ENCODE measurements at regions not wholly inside any gene's neighbourhood (a gene's known extent, or its start where the extent isn't known, plus 50 kb on each side); places are given as distances from the start of the nearest gene placed in this dataset.
A peak's percentile ranks its signal among the peaks of the same experiment; 100 is the strongest.

GRCh38 chr18:61975526-61976326, 82.9 kb upstream of the RNF152 start:
- no peak overlapping the region for H3K27ac Mint-ChIP-seq (ENCODE audit: unreplicated experiment)
- no peaks in the 10 kb centered on the region for H3K9me3 Mint-ChIP-seq
- peaks cover 4% of the 10 kb centered on the region for H3K4me1 Mint-ChIP-seq
- H3K36me3 Mint-ChIP-seq (ENCODE audit: low read depth) = no peaks in the 10 kb centered on the region
- TF ChIP-seq, protein P1, sequence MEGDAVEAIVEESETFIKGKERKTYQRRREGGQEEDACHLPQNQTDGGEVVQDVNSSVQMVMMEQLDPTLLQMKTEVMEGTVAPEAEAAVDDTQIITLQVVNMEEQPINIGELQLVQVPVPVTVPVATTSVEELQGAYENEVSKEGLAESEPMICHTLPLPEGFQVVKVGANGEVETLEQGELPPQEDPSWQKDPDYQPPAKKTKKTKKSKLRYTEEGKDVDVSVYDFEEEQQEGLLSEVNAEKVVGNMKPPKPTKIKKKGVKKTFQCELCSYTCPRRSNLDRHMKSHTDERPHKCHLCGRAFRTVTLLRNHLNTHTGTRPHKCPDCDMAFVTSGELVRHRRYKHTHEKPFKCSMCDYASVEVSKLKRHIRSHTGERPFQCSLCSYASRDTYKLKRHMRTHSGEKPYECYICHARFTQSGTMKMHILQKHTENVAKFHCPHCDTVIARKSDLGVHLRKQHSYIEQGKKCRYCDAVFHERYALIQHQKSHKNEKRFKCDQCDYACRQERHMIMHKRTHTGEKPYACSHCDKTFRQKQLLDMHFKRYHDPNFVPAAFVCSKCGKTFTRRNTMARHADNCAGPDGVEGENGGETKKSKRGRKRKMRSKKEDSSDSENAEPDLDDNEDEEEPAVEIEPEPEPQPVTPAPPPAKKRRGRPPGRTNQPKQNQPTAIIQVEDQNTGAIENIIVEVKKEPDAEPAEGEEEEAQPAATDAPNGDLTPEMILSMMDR (conservative IDR thresholded peaks at IDR 0.05) = no peak
- H3K4me3 Mint-ChIP-seq = no peak overlapping the region
- H3K27me3 Mint-ChIP-seq (ENCODE audit: low read depth) = no peaks in the 10 kb centered on the region
- DNase-seq (ENCODE audit: low read depth, low spot score) = no peak

- no peaks in the 10 kb centered on the region for H3K36me3 Mint-ChIP-seq (ENCODE audit: low read depth)
- H3K9me3 Mint-ChIP-seq = no peaks in the 10 kb centered on the region
- no peak overlapping the region for H3K4me3 Mint-ChIP-seq
- H3K4me1 Mint-ChIP-seq = peaks cover 4% of the 10 kb centered on the region
- TF ChIP-seq, protein P1 (conservative IDR thresholded peaks at IDR 0.05) = no peak
- no peak for DNase-seq (ENCODE audit: low read depth, low spot score)
- H3K27ac Mint-ChIP-seq (ENCODE audit: unreplicated experiment) = peak overlapping the region; percentile 94
- H3K27me3 Mint-ChIP-seq (ENCODE audit: low read depth) = no peaks in the 10 kb centered on the region
Observed at GRCh38 chr18:61973273-61974115, 80.7 kb upstream of the RNF152 start.

DNA sequence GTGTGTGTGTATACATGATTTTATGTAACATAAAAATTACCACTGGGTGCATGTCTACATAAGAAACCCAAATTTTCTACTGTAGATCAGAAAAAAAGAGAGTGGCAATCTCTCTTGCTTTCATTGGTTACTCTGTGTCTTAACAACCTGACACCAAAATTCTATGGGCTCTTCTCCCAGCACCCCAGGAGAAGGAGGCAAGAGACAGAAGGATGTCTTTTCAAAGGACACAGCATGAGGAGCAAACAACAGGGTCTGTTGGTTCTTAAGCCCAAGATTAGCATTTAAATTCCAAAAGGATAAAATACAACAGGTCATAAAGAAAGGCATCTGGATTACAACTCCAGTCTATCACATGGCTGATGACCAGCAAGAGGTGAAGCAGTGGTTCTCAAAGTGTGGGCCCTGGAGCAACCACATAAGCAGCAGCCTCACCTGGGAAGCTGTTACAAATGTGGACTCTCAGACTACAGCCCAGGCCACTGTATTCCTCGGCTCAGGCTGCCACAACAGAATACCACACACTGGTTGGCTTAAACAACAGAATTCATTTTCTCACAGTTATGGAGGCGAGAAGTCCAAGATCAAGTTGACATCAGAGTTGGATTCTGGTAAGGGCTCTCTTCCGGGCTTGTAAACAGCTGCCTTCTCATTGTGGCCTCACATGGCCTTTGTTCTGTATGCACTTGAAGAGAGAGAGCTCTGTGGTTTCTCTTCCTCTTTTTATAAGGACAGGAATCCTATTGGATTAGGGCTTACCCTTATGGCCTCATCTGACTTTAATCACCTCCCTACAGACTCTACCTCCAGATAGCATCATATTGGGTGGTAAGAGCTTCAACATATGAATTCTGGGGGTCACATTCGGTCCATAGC, 79.8 kb upstream of the RNF152 start:
- no peak for DNase-seq (ENCODE audit: low read depth, low spot score)
- H3K27ac Mint-ChIP-seq (ENCODE audit: unreplicated experiment) = no peak overlapping the region
- H3K4me3 Mint-ChIP-seq = no peak overlapping the region
- no peaks in the 10 kb centered on the region for H3K36me3 Mint-ChIP-seq (ENCODE audit: low read depth)
- no peaks in the 10 kb centered on the region for H3K9me3 Mint-ChIP-seq
- H3K4me1 Mint-ChIP-seq = peaks cover 4% of the 10 kb centered on the region
- TF ChIP-seq, protein P1 (conservative IDR thresholded peaks at IDR 0.05) = no peak
- H3K27me3 Mint-ChIP-seq (ENCODE audit: low read depth) = no peaks in the 10 kb centered on the region

GRCh38 chr18:61967252-61967891, 74.6 kb upstream of the RNF152 start:
- Mint-ChIP-seq H3K36me3 (ENCODE audit: low read depth) (no peaks in the 10 kb centered on the region), H3K4me1 (no peaks in the 10 kb centered on the region), H3K4me3 (no peak overlapping the region), H3K27ac (ENCODE audit: unreplicated experiment) (no peak overlapping the region), H3K9me3 (peaks cover 2% of the 10 kb centered on the region), H3K27me3 (ENCODE audit: low read depth) (no peaks in the 10 kb centered on the region)
- TF ChIP-seq, protein P1 (conservative IDR thresholded peaks at IDR 0.05) = no peak
- no peak for DNase-seq (ENCODE audit: low read depth, low spot score)

DNA sequence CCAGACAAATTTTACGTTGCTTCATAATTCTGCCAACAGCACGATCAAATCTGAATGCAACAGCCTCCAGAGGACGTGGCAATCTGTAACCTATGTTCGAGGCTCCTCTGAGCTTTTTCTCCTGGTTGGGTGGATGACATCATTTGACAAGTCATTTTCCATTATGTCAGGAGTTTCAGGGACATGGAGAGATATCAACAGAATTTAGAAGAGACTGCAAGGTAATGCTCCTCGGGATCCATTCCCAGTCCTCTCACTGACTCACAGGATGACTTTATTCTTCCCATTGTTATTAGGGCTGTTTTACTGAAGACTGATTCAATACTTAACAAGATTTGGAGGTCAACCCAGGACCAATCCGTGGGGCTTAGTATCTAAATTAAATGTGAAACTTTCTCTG, 72.5 kb upstream of the RNF152 start:
- Mint-ChIP-seq H3K27ac (ENCODE audit: unreplicated experiment) (no peak overlapping the region), H3K4me1 (no peaks in the 10 kb centered on the region), H3K36me3 (ENCODE audit: low read depth) (no peaks in the 10 kb centered on the region), H3K9me3 (peaks cover 2% of the 10 kb centered on the region), H3K27me3 (ENCODE audit: low read depth) (no peaks in the 10 kb centered on the region), H3K4me3 (no peak overlapping the region)
- DNase-seq (ENCODE audit: low read depth, low spot score) = no peak
- TF ChIP-seq, protein P1 (conservative IDR thresholded peaks at IDR 0.05) = no peak

Data from neural crest cell (in vitro differentiated cells).